ENCODE measurements at regions not wholly inside any gene's neighbourhood (a gene's known extent, or its start where the extent isn't known, plus 50 kb on each side); places are given as distances from the start of the nearest gene placed in this dataset.

DNA sequence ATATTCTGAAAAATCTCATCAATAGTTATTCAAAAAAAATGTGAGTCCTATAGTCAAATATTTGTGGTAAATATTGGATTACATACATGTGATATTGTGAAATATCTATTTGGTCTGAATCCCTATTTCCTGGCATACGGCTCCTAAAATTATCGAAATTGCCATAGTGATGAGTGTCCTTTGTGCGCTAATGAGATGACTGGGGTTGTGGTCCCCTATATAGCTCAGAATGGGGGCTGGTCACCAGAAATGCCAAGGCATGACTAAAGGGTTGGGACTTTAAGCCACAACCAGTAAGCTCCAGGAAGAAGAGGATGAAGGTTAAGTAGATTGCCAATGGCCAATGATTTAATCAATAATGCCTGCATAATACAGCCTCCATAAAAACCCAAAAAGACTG is 610.2 kb upstream of the CHRM3 start:
- Histone ChIP-seq H3K9ac (ENCODE audit: low read depth, low read length) (no peak overlapping the region), H3K9me3 (ENCODE audit: insufficient read depth, low read depth, low read length) (no peaks in the 10 kb centered on the region), H3K4me3 (ENCODE audit: low read length) (no peak overlapping the region), H3K36me3 (ENCODE audit: insufficient read depth, low read length) (no peaks in the 10 kb centered on the region), H3K27me3 (ENCODE audit: insufficient read depth, low read length) (no peaks in the 10 kb centered on the region), H3K4me1 (ENCODE audit: insufficient read depth, low read length) (no peaks in the 10 kb centered on the region), H3K27ac (ENCODE audit: low read depth, low read length) (no peak overlapping the region)
- WGBS, result 96% methylated on average over 3 of the region's 3 CpGs

DNA sequence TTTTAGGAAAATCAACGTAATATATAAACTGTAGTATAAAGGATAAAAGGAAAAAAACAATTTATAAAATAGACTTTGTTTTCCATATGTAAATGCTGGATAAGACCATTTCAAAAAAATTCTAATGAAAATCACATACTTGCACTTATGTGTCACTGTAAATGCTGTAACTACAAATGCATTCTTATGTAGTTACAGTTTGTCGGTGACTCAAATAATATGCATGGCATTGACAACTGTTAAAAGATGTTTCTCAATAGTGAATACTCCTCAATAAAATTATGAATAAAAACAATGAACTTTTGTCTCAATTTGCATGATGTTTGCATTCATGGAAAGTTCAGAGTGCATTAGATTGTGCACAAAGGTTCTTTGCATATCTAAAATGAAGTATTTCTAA is 614.0 kb upstream of the CHRM3 start:
- no peaks in the 10 kb centered on the region for H3K27me3 ChIP-seq (ENCODE audit: insufficient read depth, low read length)
- H3K36me3 ChIP-seq (ENCODE audit: insufficient read depth, low read length), result no peaks in the 10 kb centered on the region
- H3K9ac ChIP-seq (ENCODE audit: low read depth, low read length), result no peak overlapping the region
- H3K4me3 ChIP-seq (ENCODE audit: low read length), result no peak overlapping the region
- no peak overlapping the region for H3K27ac ChIP-seq (ENCODE audit: low read depth, low read length)
- H3K9me3 ChIP-seq (ENCODE audit: insufficient read depth, low read depth, low read length), result no peaks in the 10 kb centered on the region
- H3K4me1 ChIP-seq (ENCODE audit: insufficient read depth, low read length), result no peaks in the 10 kb centered on the region
- WGBS, result no CpG with 5 or more reads among the region's 2 CpGs

DNA sequence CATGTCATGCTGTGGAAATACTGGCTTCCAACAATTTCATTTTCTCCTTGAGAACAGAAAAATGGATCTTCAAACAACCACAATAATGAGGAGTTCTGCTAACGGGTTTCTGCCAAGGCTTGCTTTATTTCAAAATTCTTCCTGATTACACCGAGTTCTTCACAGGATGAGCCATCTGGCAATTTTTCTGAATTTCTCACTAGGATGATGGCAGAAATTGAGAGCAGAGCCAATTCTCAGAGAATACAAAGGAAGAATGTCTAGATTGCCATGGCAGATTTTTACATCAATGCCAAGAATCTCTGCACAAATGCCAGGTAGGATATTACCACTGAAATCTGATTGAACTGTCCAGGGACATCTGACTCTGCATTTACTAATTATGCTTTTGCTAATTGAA is 619.0 kb upstream of the CHRM3 start:
- no peaks in the 10 kb centered on the region for H3K36me3 ChIP-seq (ENCODE audit: insufficient read depth, low read length)
- no peak overlapping the region for H3K4me3 ChIP-seq (ENCODE audit: low read length)
- H3K4me1 ChIP-seq (ENCODE audit: insufficient read depth, low read length), result no peaks in the 10 kb centered on the region
- H3K27me3 ChIP-seq (ENCODE audit: insufficient read depth, low read length), result no peaks in the 10 kb centered on the region
- 97% methylated on average over 2 of the region's 2 CpGs for WGBS
- H3K27ac ChIP-seq (ENCODE audit: low read depth, low read length), result no peak overlapping the region
- no peak overlapping the region for H3K9ac ChIP-seq (ENCODE audit: low read depth, low read length)
- H3K9me3 ChIP-seq (ENCODE audit: insufficient read depth, low read depth, low read length), result peaks cover 29% of the 10 kb centered on the region

DNA sequence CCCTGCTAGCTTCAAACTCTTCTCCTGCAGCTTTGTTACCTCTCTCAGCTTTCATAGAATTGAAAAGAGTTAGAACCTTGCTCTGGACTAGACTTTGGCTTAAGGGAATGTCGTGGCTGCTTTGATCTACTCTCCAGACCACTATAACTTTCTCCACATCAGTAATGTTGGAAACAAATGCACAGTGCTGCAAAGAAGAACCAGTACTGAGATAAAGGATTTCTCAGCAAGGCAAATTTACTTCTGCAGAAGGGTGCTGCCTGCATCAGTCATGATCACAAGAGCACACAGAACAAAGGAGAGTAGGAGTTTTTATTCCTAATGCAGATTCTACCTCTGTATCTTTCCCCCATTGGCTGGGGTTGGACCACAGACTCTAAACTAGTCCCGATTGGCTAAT is 621.6 kb upstream of the CHRM3 start:
- no peaks in the 10 kb centered on the region for H3K27me3 ChIP-seq (ENCODE audit: insufficient read depth, low read length)
- no peak overlapping the region for H3K9ac ChIP-seq (ENCODE audit: low read depth, low read length)
- no peak overlapping the region for H3K4me3 ChIP-seq (ENCODE audit: low read length)
- peaks cover 29% of the 10 kb centered on the region for H3K9me3 ChIP-seq (ENCODE audit: insufficient read depth, low read depth, low read length)
- H3K27ac ChIP-seq (ENCODE audit: low read depth, low read length), result no peak overlapping the region
- no peaks in the 10 kb centered on the region for H3K4me1 ChIP-seq (ENCODE audit: insufficient read depth, low read length)
- WGBS, result 86% methylated on average over 1 of the region's 2 CpGs
- no peaks in the 10 kb centered on the region for H3K36me3 ChIP-seq (ENCODE audit: insufficient read depth, low read length)

DNA sequence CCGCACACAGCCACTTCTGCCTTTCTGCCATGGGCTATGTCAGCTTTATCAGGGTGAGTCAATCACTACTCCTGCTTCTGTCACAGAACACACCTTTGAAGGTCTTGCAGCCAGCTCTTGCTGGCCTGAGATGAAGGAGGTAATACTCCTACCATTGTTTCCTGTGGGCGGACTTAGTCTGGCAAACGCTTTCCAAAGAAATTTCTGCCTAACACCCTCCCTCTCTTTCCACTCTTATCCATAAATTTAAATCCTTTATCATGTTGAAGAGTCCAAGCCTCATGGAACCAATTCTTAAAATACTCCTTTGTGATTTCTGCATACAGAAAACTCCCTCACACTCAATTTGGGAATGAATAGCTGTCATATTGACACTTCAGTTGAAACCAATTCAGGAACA is 633.1 kb upstream of the CHRM3 start:
- peak overlapping the region; percentile 75; the same call in 1 of the 2 replicates for H3K27ac ChIP-seq (ENCODE audit: low read depth, low read length)
- no peaks in the 10 kb centered on the region for H3K27me3 ChIP-seq (ENCODE audit: insufficient read depth, low read length)
- no peaks in the 10 kb centered on the region for H3K9me3 ChIP-seq (ENCODE audit: insufficient read depth, low read depth, low read length)
- 63% methylated on average over 3 of the region's 3 CpGs for WGBS
- no peaks in the 10 kb centered on the region for H3K36me3 ChIP-seq (ENCODE audit: insufficient read depth, low read length)
- no peak overlapping the region for H3K9ac ChIP-seq (ENCODE audit: low read depth, low read length)
- peaks cover 18% of the 10 kb centered on the region; the same call in 1 of the 2 replicates for H3K4me1 ChIP-seq (ENCODE audit: insufficient read depth, low read length)
- no peak overlapping the region for H3K4me3 ChIP-seq (ENCODE audit: low read length)

DNA sequence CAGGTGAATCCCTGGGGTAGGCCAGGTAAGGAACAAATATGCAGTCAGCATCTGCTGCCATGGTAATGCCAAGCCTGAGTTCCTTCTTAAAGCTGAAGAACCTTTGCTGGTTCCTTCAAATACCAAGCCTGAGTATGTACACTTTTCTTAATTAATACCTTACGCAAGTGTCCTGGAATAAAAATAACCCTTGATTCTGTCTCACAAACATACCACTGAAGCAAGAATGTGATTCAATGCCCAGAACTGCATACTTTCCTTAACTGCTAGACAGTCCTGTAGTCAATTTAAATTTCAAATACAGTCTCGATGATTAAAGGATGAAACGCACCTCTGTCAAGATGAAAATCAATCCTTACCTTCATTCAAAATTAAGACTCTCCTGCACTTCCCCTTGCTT is 634.0 kb upstream of the CHRM3 start:
- 97% methylated on average over 3 of the region's 3 CpGs for WGBS
- Histone ChIP-seq H3K27ac (ENCODE audit: low read depth, low read length) (peak overlapping the region; percentile 75; the same call in 1 of the 2 replicates), H3K36me3 (ENCODE audit: insufficient read depth, low read length) (no peaks in the 10 kb centered on the region)

DNA sequence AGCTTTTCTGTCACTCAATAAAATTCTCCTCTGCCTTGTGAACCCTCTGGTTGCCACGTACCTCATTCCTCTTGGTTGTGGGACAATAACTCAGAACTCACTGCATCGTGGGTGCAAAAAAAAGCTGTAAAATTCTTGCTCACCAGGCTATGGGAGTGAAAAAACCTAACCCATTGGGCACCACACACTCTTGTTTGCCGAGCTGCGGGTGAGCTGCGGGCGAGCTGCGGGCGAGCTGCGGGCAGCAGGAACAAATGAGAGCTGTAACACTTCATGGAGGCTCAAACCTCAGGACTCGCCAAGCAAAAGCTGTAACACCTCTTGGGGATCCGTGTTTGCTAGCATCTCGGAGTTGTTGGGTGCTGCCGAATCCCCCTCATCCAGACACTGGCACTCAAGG is 641.3 kb upstream of the CHRM3 start:
- H3K4me3 ChIP-seq (ENCODE audit: low read length), result no peak overlapping the region
- no peaks in the 10 kb centered on the region for H3K4me1 ChIP-seq (ENCODE audit: insufficient read depth, low read length)
- no peak overlapping the region for H3K27ac ChIP-seq (ENCODE audit: low read depth, low read length)
- H3K9ac ChIP-seq (ENCODE audit: low read depth, low read length), result no peak overlapping the region
- H3K36me3 ChIP-seq (ENCODE audit: insufficient read depth, low read length), result no peaks in the 10 kb centered on the region
- peaks cover 41% of the 10 kb centered on the region for H3K9me3 ChIP-seq (ENCODE audit: insufficient read depth, low read depth, low read length)
- H3K27me3 ChIP-seq (ENCODE audit: insufficient read depth, low read length), result no peaks in the 10 kb centered on the region
- 86% methylated on average over 13 of the region's 13 CpGs for WGBS

More for the DNA sequence above, 634.0 kb upstream of the CHRM3 start:
- H3K27me3 ChIP-seq (ENCODE audit: insufficient read depth, low read length), result no peaks in the 10 kb centered on the region
- peaks cover 2% of the 10 kb centered on the region; the same call in 1 of the 2 replicates for H3K9me3 ChIP-seq (ENCODE audit: insufficient read depth, low read depth, low read length)
- no peak overlapping the region for H3K4me3 ChIP-seq (ENCODE audit: low read length)
- no peak overlapping the region for H3K9ac ChIP-seq (ENCODE audit: low read depth, low read length)
- H3K4me1 ChIP-seq (ENCODE audit: insufficient read depth, low read length), result peaks cover 18% of the 10 kb centered on the region; the same call in 1 of the 2 replicates

DNA sequence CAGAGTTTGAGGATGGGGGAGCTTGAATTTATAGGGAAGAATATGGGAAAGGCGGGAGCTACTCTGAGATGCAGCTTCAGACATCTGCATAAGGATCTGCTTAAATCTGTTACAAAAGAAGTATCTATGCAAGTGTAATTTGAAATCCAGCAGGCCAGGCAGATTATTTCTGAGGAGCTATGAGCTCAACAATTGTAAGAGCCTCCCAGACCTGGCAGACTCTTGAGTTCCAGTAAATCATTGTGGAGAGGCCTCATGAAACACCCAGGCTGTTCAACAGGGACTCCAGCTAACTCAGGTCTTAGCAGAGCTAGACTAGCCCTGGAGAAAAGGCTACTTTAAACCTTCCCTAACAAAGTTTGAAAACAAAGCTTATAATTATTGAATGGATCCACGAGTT is 647.5 kb upstream of the CHRM3 start:
- no peak overlapping the region for H3K4me3 ChIP-seq (ENCODE audit: low read length)
- no peaks in the 10 kb centered on the region for H3K27me3 ChIP-seq (ENCODE audit: insufficient read depth, low read length)
- H3K36me3 ChIP-seq (ENCODE audit: insufficient read depth, low read length), result no peaks in the 10 kb centered on the region
- H3K9me3 ChIP-seq (ENCODE audit: insufficient read depth, low read depth, low read length), result peaks cover 12% of the 10 kb centered on the region
- H3K27ac ChIP-seq (ENCODE audit: low read depth, low read length), result no peak overlapping the region
- peaks cover 3% of the 10 kb centered on the region; the same call in 1 of the 2 replicates for H3K4me1 ChIP-seq (ENCODE audit: insufficient read depth, low read length)
- 75% methylated on average over 2 of the region's 2 CpGs for WGBS
- no peak overlapping the region for H3K9ac ChIP-seq (ENCODE audit: low read depth, low read length)

DNA sequence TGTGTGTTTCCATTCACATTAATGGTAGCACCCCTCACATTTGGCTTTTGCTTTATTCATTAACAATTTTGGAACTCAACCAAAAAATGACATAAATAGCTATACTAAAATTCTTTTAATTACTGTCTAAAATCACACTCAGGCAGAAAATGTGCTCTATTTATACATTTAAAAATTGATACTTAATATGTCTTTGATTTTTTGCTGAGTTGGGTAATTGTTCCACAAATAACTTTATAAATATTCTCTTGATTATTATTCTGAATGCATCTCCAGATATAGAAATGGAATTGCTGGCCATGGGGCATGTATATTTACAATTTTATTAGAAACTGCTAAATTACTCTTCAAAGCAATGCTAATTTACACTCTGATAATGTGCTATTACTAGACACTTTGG is 658.7 kb upstream of the CHRM3 start:
- no peaks in the 10 kb centered on the region for H3K36me3 ChIP-seq (ENCODE audit: insufficient read depth, low read length)

DNA sequence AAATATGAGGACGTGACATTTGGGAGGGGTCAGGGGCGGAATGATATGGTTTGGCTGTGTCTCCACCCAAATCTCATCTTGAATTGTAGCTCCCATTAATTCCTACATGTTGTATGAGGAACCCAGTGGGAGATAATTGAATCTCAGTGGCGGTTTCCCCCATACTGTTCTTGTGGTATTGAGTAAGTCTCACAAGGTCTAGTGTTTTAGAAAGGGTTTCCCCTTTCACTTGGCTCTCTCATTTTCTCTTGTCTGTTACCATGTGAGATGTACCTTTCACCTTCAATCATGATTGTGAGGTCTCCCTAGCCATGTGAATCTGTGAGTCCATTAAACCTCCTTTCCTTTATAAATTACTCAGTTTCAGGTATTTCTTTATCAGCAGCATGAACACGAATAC is 663.6 kb upstream of the CHRM3 start:
- WGBS, result 100% methylated on average over 2 of the region's 4 CpGs
- Histone ChIP-seq H3K36me3 (ENCODE audit: insufficient read depth, low read length) (no peaks in the 10 kb centered on the region), H3K4me3 (ENCODE audit: low read length) (no peak overlapping the region), H3K4me1 (ENCODE audit: insufficient read depth, low read length) (no peaks in the 10 kb centered on the region), H3K27me3 (ENCODE audit: insufficient read depth, low read length) (no peaks in the 10 kb centered on the region), H3K27ac (ENCODE audit: low read depth, low read length) (no peak overlapping the region), H3K9me3 (ENCODE audit: insufficient read depth, low read depth, low read length) (0 out of 2 replicates have a peak, but pooled peaks cover 2% of the 10 kb centered on the region), H3K9ac (ENCODE audit: low read depth, low read length) (no peak overlapping the region)

More for the DNA sequence above, 658.7 kb upstream of the CHRM3 start:
- Histone ChIP-seq H3K27me3 (ENCODE audit: insufficient read depth, low read length) (no peaks in the 10 kb centered on the region), H3K4me1 (ENCODE audit: insufficient read depth, low read length) (peaks cover 5% of the 10 kb centered on the region; the same call in 1 of the 2 replicates), H3K9me3 (ENCODE audit: insufficient read depth, low read depth, low read length) (no peaks in the 10 kb centered on the region), H3K9ac (ENCODE audit: low read depth, low read length) (no peak overlapping the region), H3K4me3 (ENCODE audit: low read length) (no peak overlapping the region), H3K27ac (ENCODE audit: low read depth, low read length) (no peak overlapping the region)

DNA sequence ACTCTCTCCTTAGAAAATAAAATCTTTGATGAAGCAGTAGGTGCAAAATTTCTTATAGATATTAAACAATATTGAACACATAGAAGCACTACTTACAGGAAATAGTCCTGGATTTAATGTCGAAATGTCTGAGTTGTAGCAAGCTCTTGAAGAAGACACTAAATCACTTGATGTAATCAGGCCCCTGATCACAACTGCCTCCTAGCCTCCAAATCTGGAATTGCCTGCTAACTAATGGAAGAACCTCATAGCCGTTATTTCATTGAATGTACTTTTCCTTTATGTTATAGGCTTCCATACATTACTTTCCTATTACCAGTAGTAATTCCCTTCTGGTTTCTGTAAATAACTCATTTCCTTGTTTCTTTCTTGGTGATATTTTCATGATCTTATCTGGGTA is 675.7 kb upstream of the CHRM3 start:
- Histone ChIP-seq H3K4me1 (ENCODE audit: insufficient read depth, low read length) (no peaks in the 10 kb centered on the region), H3K36me3 (ENCODE audit: insufficient read depth, low read length) (no peaks in the 10 kb centered on the region), H3K9ac (ENCODE audit: low read depth, low read length) (no peak overlapping the region), H3K9me3 (ENCODE audit: insufficient read depth, low read depth, low read length) (no peaks in the 10 kb centered on the region), H3K27me3 (ENCODE audit: insufficient read depth, low read length) (no peaks in the 10 kb centered on the region), H3K4me3 (ENCODE audit: low read length) (no peak overlapping the region), H3K27ac (ENCODE audit: low read depth, low read length) (no peak overlapping the region)
- WGBS, result 100% methylated on average over 2 of the region's 2 CpGs

DNA sequence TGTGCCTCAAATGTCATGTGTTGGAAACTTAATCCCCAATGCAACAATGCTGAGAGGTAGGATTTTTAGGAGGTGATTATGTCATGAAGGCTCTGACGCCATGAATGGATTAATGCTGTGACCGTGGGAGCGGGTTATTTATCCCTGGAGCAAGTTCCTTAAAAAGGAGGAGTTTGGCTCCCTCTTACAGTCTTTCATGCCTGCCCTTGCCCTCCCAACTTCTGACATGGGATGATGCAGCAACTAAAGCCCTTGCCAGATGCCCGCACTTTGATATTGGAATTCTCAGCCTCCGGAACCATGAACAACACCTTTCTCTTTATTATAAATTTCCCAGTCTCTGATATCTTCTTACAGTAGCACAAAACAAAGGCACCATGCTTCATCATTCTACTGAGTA is 685.3 kb upstream of the CHRM3 start:
- Histone ChIP-seq H3K27me3 (ENCODE audit: insufficient read depth, low read length) (no peaks in the 10 kb centered on the region), H3K4me1 (ENCODE audit: insufficient read depth, low read length) (no peaks in the 10 kb centered on the region), H3K4me3 (ENCODE audit: low read length) (no peak overlapping the region), H3K36me3 (ENCODE audit: insufficient read depth, low read length) (no peaks in the 10 kb centered on the region), H3K9me3 (ENCODE audit: insufficient read depth, low read depth, low read length) (no peaks in the 10 kb centered on the region), H3K9ac (ENCODE audit: low read depth, low read length) (no peak overlapping the region), H3K27ac (ENCODE audit: low read depth, low read length) (no peak overlapping the region)
- WGBS, result 90% methylated on average over 5 of the region's 5 CpGs

Measured in HUES64 (cell line).